HepG2 (cell line): ENCODE measurements at regions not wholly inside any gene's neighbourhood (a gene's known extent, or its start where the extent isn't known, plus 50 kb on each side); places are given as distances from the start of the nearest gene placed in this dataset.

Experiments
- EZH2 ChIP-seq: conservative IDR thresholded peaks from 2 replicates; pipeline ENCODE4 v1.6.1; 2012; ENCODE audit warnings: mild to moderate bottlenecking, low read depth, low read length, moderate library complexity
- PHF20 ChIP-seq: sonication (generic); formaldehyde crosslinking; IDR thresholded peaks from 2 replicates; pipeline ENCODE4 v1.5.0; 2020; ENCODE audit warnings: mild to moderate bottlenecking, missing genetic modification reagents
- SMC3 ChIP-seq: IDR thresholded peaks from 2 replicates; pipeline ENCODE4 v1.6.1; 2011; ENCODE audit warnings: low read length, improper control_type of control experiment
- ZBTB49 ChIP-seq: sonication (generic); formaldehyde crosslinking; IDR thresholded peaks from 2 replicates; pipeline ENCODE4 v1.4.0; 2020; ENCODE audit warnings: missing genetic modification reagents, borderline replicate concordance
- ZNF577 ChIP-seq: sonication (generic); formaldehyde crosslinking; IDR thresholded peaks from 2 replicates; pipeline ENCODE4 v1.4.0; 2020; ENCODE audit warnings: mild to moderate bottlenecking, low read depth, missing genetic modification reagents, borderline replicate concordance
- TF ChIP-seq, protein P1 (sequence below): sonication (generic); formaldehyde crosslinking; IDR thresholded peaks from 2 replicates; pipeline ENCODE4 v1.5.0; 2020; ENCODE audit warnings: mild to moderate bottlenecking, missing genetic modification reagents, moderate library complexity
- TF ChIP-seq, protein P2 (sequence below): sonication (generic); formaldehyde crosslinking; IDR thresholded peaks from 2 replicates; pipeline ENCODE4 v1.5.1; 2020; ENCODE audit warnings: mild to moderate bottlenecking, missing genetic modification reagents, moderate library complexity

DNA sequence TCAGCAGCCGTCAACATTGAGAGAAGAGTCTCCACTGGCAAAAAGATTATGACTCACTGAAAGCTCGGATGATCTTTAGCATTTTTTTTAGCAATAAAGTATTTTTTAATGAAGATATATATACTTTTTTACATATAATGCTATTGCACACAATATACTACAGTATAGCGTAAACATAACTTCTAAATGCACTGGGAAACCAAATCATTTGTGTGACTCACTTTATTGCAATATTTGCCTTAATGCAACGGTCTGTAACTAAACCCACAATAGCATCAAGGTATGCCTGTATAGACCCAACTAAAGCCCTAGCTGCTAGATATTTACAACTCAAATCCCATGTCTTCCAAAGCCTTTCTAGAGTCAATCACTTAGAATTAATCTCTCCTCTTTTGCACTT lies 52.3 kb upstream of the EDNRA start:
- TF ChIP-seq SMC3 (no peak), PHF20 (CRISPR knock-in tag) (no peak), ZBTB49 (CRISPR knock-in tag) (no peak), ZNF577 (no peak), EZH2 (no peak)
- TF ChIP-seq, protein P1, sequence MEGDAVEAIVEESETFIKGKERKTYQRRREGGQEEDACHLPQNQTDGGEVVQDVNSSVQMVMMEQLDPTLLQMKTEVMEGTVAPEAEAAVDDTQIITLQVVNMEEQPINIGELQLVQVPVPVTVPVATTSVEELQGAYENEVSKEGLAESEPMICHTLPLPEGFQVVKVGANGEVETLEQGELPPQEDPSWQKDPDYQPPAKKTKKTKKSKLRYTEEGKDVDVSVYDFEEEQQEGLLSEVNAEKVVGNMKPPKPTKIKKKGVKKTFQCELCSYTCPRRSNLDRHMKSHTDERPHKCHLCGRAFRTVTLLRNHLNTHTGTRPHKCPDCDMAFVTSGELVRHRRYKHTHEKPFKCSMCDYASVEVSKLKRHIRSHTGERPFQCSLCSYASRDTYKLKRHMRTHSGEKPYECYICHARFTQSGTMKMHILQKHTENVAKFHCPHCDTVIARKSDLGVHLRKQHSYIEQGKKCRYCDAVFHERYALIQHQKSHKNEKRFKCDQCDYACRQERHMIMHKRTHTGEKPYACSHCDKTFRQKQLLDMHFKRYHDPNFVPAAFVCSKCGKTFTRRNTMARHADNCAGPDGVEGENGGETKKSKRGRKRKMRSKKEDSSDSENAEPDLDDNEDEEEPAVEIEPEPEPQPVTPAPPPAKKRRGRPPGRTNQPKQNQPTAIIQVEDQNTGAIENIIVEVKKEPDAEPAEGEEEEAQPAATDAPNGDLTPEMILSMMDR (CRISPR knock-in tag) = no peak
- TF ChIP-seq, protein P2, sequence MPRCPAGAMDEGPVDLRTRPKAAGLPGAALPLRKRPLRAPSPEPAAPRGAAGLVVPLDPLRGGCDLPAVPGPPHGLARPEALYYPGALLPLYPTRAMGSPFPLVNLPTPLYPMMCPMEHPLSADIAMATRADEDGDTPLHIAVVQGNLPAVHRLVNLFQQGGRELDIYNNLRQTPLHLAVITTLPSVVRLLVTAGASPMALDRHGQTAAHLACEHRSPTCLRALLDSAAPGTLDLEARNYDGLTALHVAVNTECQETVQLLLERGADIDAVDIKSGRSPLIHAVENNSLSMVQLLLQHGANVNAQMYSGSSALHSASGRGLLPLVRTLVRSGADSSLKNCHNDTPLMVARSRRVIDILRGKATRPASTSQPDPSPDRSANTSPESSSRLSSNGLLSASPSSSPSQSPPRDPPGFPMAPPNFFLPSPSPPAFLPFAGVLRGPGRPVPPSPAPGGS (CRISPR knock-in tag) = no peak
